WI38 (cell line): ENCODE measurements at regions not wholly inside any gene's neighbourhood (a gene's known extent, or its start where the extent isn't known, plus 50 kb on each side); places are given as distances from the start of the nearest gene placed in this dataset.
"Not testable (repeated sequence)": the region's sequence is repeated elsewhere in the genome, so short reads cannot be mapped to it uniquely, and the experiment has no call there.

ENCODE experiments used
- H3K4me3 ChIP-seq: 2 replicates; pipeline ENCODE4 v1.5.1; 2011; ENCODE audit warnings: low read depth, mild to moderate bottlenecking, control low read depth, low read length
- TF ChIP-seq, protein P1 (sequence below): IDR thresholded peaks from 2 replicates; pipeline ENCODE4 v1.5.1; 2012; ENCODE audit warnings: low read depth, mild to moderate bottlenecking, control low read depth, low read length

DNA sequence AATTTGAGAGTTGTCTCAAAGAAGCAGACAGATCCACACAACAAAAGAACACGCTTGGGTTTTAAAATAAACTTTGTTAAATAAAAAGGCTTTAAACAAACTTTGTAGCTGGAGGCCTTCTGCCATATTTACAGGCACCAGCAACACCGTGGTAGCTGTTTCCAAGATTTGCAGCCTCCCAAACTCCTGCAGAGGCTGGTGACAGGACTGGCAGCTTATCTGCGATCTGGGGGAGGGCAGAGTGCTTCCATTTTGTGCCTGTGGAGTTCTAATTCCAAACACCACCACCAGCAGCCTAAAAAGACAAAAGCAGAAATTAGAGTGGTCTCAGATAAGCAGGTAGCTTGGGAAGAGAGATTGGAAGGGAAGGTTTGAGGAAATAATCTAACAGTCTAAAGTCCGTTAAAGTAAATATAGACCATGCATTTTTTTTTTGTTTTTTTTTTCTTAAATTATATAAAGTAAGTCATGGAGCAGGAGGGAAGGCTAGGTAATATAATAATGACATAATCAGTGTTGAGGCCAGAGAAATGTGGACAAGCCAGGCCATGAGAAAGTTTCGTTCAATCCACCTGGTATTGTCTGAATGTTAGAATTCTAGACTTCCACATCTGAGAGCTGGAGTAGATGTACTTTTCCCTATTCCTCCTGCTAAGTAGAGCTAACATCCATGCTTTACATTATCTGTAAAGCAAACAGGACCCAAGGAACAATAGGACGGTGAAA is 69.6 kb upstream of the TMEM132D start:
- TF ChIP-seq, protein P1, sequence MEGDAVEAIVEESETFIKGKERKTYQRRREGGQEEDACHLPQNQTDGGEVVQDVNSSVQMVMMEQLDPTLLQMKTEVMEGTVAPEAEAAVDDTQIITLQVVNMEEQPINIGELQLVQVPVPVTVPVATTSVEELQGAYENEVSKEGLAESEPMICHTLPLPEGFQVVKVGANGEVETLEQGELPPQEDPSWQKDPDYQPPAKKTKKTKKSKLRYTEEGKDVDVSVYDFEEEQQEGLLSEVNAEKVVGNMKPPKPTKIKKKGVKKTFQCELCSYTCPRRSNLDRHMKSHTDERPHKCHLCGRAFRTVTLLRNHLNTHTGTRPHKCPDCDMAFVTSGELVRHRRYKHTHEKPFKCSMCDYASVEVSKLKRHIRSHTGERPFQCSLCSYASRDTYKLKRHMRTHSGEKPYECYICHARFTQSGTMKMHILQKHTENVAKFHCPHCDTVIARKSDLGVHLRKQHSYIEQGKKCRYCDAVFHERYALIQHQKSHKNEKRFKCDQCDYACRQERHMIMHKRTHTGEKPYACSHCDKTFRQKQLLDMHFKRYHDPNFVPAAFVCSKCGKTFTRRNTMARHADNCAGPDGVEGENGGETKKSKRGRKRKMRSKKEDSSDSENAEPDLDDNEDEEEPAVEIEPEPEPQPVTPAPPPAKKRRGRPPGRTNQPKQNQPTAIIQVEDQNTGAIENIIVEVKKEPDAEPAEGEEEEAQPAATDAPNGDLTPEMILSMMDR: no peak

GRCh38 chr12:129984106-129984505 is 80.3 kb upstream of the TMEM132D start:
- TF ChIP-seq, protein P1: no peak
- H3K4me3 ChIP-seq: no peak overlapping the region

More for the DNA sequence above, 69.6 kb upstream of the TMEM132D start:
- H3K4me3 ChIP-seq: no peak overlapping the region

DNA sequence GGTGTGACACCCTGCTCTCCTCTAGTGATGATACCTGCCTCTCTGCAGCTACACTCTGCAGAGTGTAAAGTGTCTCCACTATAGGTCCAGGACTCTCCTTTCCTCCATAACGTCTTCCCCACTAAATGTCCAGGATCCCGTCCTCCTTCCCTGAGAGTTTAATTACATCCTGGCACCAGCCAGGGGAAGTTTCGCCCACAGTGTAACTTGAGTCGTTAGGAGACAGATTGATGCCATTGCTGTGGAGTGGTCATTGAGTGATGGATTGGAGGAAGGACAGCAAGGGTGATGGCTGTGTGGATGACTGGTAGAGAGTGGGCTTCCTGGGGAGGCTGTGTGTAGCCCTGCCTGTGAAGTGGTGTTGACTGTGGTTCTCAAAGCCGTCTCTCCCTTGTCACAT is 84.0 kb upstream of the TMEM132D start:
- TF ChIP-seq, protein P1: no peak
- no peak overlapping the region for H3K4me3 ChIP-seq

GRCh38 chr12:129994634-129995033 is 90.8 kb upstream of the TMEM132D start:
- no peak overlapping the region for H3K4me3 ChIP-seq
- TF ChIP-seq, protein P1: no peak

DNA sequence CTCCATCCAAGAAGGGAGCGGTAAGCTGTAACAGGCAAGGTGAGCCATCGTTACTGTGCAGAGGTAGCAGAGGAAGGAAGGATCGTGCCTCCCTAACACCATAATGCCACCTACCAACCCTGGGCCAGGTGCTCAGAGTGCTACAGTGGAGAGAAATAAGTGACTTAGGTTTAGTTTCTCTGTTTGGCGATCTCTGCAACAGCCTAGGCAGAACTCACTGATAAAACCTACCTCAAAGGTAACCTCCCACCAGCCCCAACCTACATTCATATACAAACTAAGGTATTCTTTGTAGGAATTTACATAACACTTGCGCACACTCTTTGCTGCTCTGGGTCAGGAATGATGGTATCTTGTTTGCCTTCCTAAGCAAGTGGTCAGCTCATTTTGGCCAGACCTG is 93.4 kb upstream of the TMEM132D start:
- TF ChIP-seq, protein P1: no peak
- no peak overlapping the region for H3K4me3 ChIP-seq

DNA sequence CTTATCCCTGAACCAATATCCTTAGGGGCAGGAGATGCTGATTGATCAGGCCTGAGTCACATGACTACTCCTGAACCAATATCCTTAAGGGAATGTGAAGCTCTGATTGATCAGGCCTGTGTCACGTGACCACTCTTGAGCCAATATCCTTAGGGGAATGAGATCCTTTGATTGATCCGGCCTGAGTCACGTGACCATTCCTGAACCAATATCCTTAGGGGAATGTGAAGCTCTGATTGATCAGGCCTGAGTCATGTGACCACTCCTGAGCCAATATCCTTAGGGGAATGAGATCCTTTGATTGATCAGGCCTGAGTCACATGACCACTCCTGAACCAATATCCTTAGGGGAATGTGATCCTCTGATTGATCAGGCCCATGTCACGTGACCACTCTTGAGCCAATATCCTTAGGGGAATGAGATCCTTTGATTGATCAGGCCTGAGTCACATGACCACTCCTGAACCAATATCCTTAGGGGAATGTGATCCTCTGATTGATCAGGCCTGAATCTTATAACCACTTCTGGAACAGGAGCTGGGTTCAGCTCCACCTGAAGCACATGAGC is 100.6 kb upstream of the TMEM132D start:
- not testable (repeated sequence) for H3K4me3 ChIP-seq

DNA sequence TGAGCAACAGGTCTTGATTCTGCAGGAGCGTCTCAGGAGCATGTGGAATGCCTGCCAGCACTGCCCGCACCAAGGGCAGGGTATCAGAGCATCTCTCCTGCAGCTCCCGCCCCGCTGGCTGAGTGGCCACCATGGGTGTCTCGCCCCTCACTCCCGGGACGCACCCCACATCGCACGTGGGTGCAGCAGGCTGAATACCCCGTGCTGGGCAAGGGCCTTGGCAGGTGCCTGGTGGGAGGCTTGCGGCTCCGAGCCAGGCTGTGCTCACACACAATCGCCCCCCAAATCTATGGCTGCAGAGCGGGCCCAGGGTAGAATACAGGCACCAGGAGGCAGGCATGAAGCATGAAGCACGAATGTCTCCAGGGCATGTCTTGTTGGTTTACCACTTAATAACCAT is 103.9 kb upstream of the TMEM132D start:
- H3K4me3 ChIP-seq: no peak overlapping the region
- TF ChIP-seq, protein P1: no peak

DNA sequence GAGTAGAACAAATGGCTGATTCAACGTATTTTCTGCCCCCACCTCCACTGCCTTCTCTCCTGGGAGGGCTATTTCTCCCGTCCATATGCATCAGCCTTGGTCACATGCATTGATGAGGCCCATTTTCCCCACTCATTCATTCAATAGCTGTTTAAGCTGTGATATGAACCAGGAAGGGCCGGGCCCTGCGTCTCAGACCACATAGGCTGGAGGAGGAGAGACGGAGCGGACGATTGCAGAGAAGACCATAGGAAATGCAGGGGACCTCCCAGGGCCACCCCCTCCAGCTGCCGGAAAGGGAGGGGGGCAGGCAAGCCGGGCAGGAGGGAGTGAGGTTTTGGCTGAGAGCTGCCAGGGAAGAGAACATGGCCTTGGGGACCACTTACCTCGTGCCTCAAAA is 104.4 kb upstream of the TMEM132D start:
- TF ChIP-seq, protein P1: no peak
- no peak overlapping the region for H3K4me3 ChIP-seq
